ENCODE measurements at regions not wholly inside any gene's neighbourhood (a gene's known extent, or its start where the extent isn't known, plus 50 kb on each side); places are given as distances from the start of the nearest gene placed in this dataset.

- no peak for TF ChIP-seq EP300 (IDR thresholded peaks at IDR 0.05)
- TF ChIP-seq POLR2A (IDR thresholded peaks at IDR 0.05): no peak
Measured at GRCh38 chr10:36638462-36639155, 486.8 kb upstream of the ANKRD30A start.
